PC-9 (cell line): ENCODE measurements at regions not wholly inside any gene's neighbourhood (a gene's known extent, or its start where the extent isn't known, plus 50 kb on each side); places are given as distances from the start of the nearest gene placed in this dataset.

Experiments
- CTCF ChIP-seq: fragments of 200-600 bp; sonication (generic); conservative IDR thresholded peaks from 2 replicates; pipeline ENCODE4 v1.6.1; 2017; ENCODE audit warnings: mixed run types, antibody characterized with exemption, mild to moderate bottlenecking, moderate library complexity
- EZH2 ChIP-seq: fragments of 200-600 bp; sonication (generic); IDR thresholded peaks from 2 replicates; pipeline ENCODE4 v1.8.0; 2017; ENCODE audit warnings: antibody characterized with exemption, low read depth

- no peak for TF ChIP-seq CTCF
- no peak for TF ChIP-seq EZH2
Measured at GRCh38 chr12:71041476-71041875, 116.3 kb downstream of the TSPAN8 start.
